Eye (tissue), 1 donor: ENCODE measurements at regions not wholly inside any gene's neighbourhood (a gene's known extent, or its start where the extent isn't known, plus 50 kb on each side); places are given as distances from the start of the nearest gene placed in this dataset.
"Not testable (repeated sequence)": the region's sequence is repeated elsewhere in the genome, so short reads cannot be mapped to it uniquely, and the experiment has no call there.

ENCODE experiments used
- DNase-seq: peaks from one replicate; pipeline ENCODE4 v3.0.0-alpha.2; 2015

DNA sequence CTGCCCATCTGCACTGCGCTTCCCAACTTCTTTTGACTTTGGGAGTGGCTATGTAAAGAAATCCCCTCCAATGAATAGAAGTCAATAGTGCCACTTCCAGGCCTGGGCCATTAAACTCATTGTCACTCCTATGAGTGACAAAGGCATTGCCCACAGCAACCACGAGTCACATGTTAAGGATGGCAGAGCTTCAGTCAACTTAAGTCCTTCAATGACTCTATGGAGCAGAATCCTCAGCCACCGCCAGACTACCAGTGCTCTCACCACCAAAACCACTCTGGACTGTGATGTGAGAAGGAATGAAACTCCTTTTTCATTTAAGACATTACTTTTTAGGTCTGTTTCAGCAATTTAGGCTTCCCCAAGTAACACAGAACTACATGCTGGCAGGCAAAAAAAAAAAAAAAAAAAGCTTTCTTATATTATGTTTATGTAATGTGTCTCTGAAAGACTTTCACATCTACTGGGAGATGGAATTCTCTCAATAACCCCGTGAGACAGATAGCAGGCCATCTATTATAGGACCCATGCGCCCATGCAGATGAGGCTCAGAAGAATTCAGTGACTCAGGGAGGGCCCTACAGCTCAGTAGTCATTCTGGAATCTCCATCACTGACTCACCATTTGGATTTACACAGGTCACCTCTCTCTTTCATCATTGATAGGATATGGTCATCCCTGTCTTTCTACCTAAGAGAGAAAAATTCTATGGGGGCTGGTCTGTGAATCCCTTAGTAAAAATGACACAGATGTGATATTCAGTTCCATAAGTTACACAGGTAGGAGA lies 180.5 kb downstream of the CEMIP2 start:
- DNase-seq: no peak

DNA sequence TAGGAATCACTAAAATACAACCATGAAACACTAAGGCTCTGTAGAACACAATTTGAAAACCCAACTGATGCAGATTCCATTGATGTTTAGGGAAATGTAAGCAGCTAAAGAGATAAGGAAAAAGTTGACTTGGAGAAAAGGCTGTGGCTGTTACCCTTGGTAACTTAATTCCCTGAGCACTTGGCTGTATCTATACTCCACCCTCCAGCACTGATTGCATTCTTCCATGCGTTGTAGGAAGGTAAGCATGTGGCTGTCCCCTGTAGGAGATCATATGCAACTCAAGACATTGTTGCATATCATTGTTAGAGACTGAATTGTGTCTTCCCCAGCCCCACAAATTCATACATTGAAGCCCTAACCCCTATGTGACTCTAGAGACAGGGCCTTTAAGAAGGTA lies 184.5 kb downstream of the CEMIP2 start:
- DNase-seq: no peak

DNA sequence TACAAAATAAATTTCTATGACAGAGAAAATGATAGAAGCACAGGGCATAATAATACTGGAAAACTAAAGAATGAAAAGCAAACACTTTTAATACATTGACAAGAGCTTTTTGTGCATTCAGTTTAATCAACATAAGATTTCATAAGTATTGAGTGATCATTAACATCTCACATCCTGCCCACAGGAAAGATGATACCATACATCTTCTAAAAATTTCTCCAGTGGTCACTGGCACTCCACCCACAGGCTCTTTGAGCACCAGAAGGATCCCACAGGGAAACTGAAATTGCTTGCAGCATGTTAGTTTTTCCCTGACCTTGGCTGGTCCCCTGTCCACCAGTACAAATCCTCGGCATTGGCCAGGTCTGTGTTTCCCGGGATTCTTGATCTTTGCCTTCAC lies 186.0 kb downstream of the CEMIP2 start:
- no peak for DNase-seq

DNA sequence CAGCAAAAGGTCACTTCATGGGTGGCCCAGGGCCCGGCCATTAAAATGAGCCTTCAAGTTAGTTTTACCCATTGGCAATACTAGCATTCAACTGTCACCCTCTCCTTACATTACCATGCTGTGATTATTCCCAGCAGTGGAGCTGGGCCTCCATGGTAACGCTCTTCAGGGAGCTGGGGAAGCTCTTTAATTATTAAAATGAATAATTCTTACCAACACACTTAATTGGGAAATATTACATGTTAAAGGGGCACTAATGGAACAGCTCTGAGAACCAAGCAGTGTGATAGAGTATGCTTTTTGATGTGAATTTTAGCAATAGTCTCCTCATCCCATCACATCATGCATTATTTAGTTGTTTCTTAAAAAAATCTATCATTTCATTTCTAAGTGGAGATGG lies 187.2 kb downstream of the CEMIP2 start:
- peak; percentile 53 for DNase-seq

- DNase-seq: no peak
Observed at GRCh38 chr9:71571186-71571585, 197.1 kb downstream of the CEMIP2 start.

DNA sequence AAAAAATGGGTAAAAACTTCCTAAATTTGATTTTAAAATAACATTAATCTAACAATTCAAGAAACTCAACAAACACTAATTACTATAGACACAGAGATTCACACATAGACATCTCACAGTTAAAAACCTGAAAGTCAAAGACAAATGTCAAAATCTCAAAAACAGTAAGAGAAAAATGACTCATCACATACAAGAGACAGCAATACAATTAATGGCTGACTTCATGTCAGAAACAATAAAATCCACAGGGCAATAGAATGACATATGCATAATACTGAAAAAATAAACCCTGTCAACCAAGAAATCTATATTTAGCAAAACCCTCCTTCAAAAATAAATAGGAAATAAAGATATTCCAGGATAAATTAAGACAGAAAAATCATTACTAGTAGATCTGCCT lies 200.4 kb downstream of the CEMIP2 start:
- DNase-seq: no peak

- no peak for DNase-seq
Observed at GRCh38 chr9:71562140-71562539, 206.2 kb downstream of the CEMIP2 start.

- no peak for DNase-seq
Observed at GRCh38 chr9:71557310-71557709, 211.0 kb downstream of the CEMIP2 start.

GRCh38 chr9:71552480-71552879 lies 215.8 kb downstream of the CEMIP2 start:
- DNase-seq: peak; percentile 43

DNA sequence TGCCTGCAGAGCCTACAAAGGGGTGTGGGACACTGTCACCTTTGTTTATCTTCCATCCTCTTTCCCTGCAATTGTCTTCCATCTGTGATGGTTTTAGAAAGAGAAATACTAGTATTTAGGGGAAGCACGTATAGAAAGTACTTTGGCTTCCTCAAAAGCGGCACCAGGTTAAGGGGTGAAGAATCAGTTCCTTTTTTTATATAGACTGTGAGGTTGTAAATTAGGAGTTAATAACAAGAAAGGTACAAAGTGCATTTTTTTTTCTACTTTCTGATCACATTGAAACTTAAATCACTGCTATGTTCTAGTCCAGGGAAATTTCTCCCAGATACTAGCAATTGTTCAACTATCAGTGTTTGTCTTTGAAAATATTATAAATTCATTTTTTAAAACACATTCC lies 219.3 kb downstream of the CEMIP2 start:
- DNase-seq: no peak

GRCh38 chr9:71544464-71544863 lies 223.8 kb downstream of the CEMIP2 start:
- no peak for DNase-seq

DNA sequence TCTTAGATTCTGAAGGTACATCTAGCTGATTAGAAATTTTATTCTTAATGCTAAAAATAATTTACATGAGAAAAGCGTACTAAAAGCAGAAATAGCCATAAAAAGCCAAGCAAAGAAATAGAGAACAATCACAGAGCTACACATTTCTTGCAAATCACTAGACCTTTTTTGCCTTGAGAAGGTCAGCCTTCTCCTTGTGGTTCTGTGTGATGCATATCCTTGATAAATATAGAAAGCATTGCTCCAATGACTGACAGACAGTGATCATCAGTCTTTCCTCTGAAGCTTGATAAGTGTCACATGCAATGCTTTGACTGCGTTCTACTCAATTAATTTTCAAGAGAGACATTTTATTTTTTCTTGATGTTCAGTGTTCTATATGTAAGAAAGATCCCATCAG lies 226.9 kb downstream of the CEMIP2 start:
- no peak for DNase-seq

GRCh38 chr9:71524996-71525580 lies 243.2 kb downstream of the CEMIP2 start:
- DNase-seq: no peak

GRCh38 chr9:71524516-71524915 lies 243.8 kb downstream of the CEMIP2 start:
- DNase-seq: peak; percentile 15

DNA sequence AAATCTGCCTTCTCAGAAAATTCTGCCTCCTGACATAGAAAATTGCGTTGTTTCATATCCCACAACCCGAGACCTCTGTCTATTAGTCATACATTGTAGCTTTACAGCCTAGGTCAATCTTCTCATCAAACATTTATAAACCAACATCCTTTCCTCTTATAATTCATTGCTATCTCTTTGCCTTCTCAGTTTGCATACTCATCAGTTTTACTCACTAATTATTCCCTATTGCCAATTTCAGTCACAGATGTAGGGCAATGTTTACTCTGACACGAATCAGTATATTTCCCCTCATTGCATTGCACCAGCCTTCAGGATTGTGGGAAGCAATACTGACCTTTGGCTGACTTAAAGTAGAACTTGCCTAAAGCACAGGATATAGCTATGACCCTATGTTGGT lies 247.2 kb downstream of the CEMIP2 start:
- DNase-seq: no peak

GRCh38 chr9:71519098-71519696 lies 249.1 kb downstream of the CEMIP2 start:
- no peak for DNase-seq

DNA sequence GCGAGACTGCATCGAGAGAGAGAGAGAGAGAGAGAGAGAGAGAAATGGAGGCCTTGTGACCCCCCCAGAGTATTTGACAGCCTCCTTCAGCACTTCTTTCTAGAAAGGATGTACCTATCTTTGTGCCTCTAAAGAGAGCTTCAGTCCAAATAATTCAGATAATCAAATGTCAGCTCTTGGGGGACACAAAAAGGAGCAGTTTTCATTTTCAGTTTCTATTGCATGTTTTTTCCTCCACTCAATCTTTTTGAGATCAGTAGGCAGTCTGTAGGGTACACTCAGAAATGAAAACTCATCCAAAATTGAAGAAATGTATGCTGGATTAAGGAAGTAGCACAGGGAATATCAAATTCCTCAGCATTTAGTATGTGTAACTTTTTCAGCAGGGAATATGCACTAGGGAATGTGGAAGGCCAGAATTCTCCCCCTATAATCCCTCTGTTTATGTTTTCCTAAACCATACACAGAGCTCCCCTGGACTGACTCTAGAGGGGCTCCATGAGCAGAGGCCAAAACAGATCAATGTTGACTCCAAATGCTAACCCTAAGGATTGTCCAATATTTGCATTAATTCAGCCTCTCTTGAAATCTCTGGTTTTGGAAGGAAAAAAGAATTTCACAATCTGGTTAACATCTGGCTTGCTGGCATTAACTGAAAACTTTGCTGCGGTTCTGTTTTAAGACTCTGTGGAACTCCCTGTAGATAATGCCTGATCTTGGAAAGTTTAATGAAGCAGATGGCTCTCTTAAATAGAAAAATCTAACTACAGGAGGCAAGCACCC lies 250.1 kb downstream of the CEMIP2 start:
- DNase-seq: peak; percentile 63

DNA sequence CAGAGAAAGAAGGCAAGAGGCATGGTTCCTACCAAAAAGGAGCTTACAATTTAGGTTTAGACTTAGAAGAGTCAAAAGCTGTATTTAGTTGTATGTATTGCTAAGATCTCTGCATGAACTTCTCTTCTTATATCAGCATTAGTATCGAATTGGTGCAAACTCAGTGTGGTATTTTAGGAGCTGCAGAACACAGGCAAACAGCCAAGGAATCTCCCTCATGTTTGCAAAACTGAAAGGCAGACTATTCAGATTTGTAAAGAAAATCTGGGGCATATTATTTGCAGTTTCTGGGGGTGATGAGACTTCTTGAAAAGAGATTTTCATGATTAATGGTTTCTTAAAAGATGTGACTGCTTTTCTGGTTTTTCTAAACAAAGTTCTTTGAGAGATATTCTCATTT lies 252.7 kb downstream of the CEMIP2 start:
- DNase-seq: peak; percentile 7

DNA sequence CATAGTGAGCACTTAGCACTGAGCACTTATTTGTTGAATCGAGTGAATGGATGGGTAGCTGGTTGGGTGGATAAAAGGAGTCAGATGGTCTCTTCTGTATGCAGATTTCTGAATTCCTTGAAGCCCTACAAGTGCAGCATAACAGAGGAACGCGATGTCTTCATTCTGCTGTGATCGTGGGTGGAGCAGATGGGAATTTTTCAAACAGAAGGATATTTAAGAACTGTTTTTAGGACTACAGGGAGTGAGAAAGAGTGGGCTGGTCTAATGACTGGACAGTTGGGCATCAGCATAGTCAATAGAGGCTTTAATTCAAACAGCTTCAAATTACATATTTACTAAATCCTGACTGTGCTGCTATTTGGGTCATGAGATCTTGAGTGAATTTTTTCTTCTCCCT lies 253.2 kb downstream of the CEMIP2 start:
- no peak for DNase-seq

GRCh38 chr9:71514344-71514975 lies 253.9 kb downstream of the CEMIP2 start:
- DNase-seq: no peak

GRCh38 chr9:71509054-71509453 lies 259.3 kb downstream of the CEMIP2 start:
- DNase-seq: no peak

DNA sequence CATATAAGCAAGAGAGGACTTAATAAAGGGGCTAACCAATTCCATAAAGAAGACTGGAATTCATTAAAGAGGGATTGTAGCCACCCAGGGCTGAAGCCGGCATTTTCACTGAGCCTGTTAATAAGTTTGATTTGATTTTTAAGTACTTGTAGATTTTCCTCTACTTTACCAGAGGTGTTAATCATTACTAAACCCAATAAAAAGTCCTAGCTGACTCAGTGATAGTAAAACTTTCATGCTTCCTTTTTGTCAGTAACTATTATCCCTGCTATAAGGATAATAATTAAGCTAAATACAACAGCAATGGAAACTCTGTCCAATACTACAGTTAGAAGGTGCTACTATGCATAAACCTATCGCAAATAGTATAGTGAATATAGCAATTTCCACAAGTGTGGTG lies 260.2 kb downstream of the CEMIP2 start:
- not testable (repeated sequence) for DNase-seq

GRCh38 chr9:71506821-71507220 lies 261.5 kb downstream of the CEMIP2 start:
- DNase-seq: no peak
